CD14-positive monocyte (primary cell): ENCODE measurements at regions not wholly inside any gene's neighbourhood (a gene's known extent, or its start where the extent isn't known, plus 50 kb on each side); places are given as distances from the start of the nearest gene placed in this dataset.

Experiments used
- DNase-seq, 3 donors: peaks; one replicate each; pipeline ENCODE4 v3.0.0-alpha.2; 2011 to 2022
- H2AFZ ChIP-seq: 2 replicates; pipeline ENCODE4 v1.6.0; 2012; ENCODE audit warnings: mild to moderate bottlenecking, low read depth, low read length, inconsistent platforms; ENCODE audit not compliant: insufficient read depth, poor library complexity, severe bottlenecking
- H3K27ac ChIP-seq, 2 donors: 1 replicate in 1 of 2; 2 replicates in 1 of 2; pipeline ENCODE4 v1.5.1; 2012 to 2013; ENCODE audit warnings: low read length in 2 of 2, control low read depth in 1 of 2, inconsistent platforms in 1 of 2, low read depth in 1 of 2, mild to moderate bottlenecking in 1 of 2
- H3K27me3 ChIP-seq, 2 donors: one replicate each; pipeline versions ENCODE4 v1.6.0 to v1.6.1; 2011 to 2013; ENCODE audit warnings: low read length in 2 of 2; ENCODE audit not compliant: control insufficient read depth in 2 of 2, insufficient read depth in 2 of 2
- H3K36me3 ChIP-seq, 2 donors: replicated peaks in 1 of 2; 1 replicate in 1 of 2; 2 replicates in 1 of 2; pipeline versions ENCODE4 v1.5.1 to v1.6.1; 2012 to 2013; ENCODE audit warnings: low read length in 2 of 2, control low read depth in 1 of 2, inconsistent platforms in 1 of 2, mild to moderate bottlenecking in 1 of 2; ENCODE audit not compliant: insufficient read depth in 2 of 2, control insufficient read depth in 1 of 2
- H3K4me1 ChIP-seq, 2 donors: 1 replicate in 1 of 2; 2 replicates in 1 of 2; pipeline versions ENCODE4 v1.5.1 to v1.6.1; 2012 to 2013; ENCODE audit warnings: low read length in 2 of 2, control low read depth in 1 of 2, inconsistent platforms in 1 of 2, mild to moderate bottlenecking in 1 of 2, moderate library complexity in 1 of 2; ENCODE audit not compliant: insufficient read depth in 2 of 2, control insufficient read depth in 1 of 2
- H3K4me2 ChIP-seq: replicated peaks from 2 replicates; pipeline ENCODE3; 2012; ENCODE audit warnings: low read length, moderate library complexity, mild to moderate bottlenecking; ENCODE audit not compliant: poor library complexity, severe bottlenecking; ENCODE audit errors: extremely low read depth
- H3K4me3 ChIP-seq, 3 experiments: fragments of 200-600 bp in 1 of 3; sonication (generic) in 1 of 3; replicated peaks in 1 of 3; 1 replicate in 2 of 3; 2 replicates in 1 of 3; pipeline ENCODE4 v1.5.1; 2011 to 2013; ENCODE audit warnings: low read length in 3 of 3, mild to moderate bottlenecking in 3 of 3, control low read depth in 2 of 3, low read depth in 2 of 3, inconsistent platforms in 1 of 3, moderate library complexity in 1 of 3
- H3K79me2 ChIP-seq: 2 replicates; pipeline ENCODE4 v1.6.0; 2012; ENCODE audit warnings: mild to moderate bottlenecking, control low read depth, inconsistent platforms, low read length, moderate library complexity; ENCODE audit not compliant: insufficient read depth
- H3K9ac ChIP-seq: 2 replicates; pipeline ENCODE4 v1.6.0; 2017; ENCODE audit warnings: low read length, mild to moderate bottlenecking; ENCODE audit not compliant: insufficient read depth, poor library complexity, severe bottlenecking
- H3K9me3 ChIP-seq, 2 donors: replicated peaks in 1 of 2; 1 replicate in 1 of 2; 2 replicates in 1 of 2; pipeline versions ENCODE4 v1.5.1 to v1.6.1; 2012 to 2013; ENCODE audit warnings: low read length in 2 of 2, control low read depth in 1 of 2; ENCODE audit not compliant: control insufficient read depth in 1 of 2, insufficient read depth in 1 of 2
- H4K20me1 ChIP-seq: 2 replicates; pipeline ENCODE4 v1.6.0; 2012; ENCODE audit warnings: mild to moderate bottlenecking, low read length, control low read depth, moderate library complexity; ENCODE audit not compliant: insufficient read depth
- H3K27ac Mint-ChIP-seq, 7 donors: one replicate each; pipeline ENCODE4 v1.8.0; 2020; ENCODE audit warnings: mild to moderate bottlenecking in 7 of 7, mixed read lengths in 7 of 7, moderate library complexity in 6 of 7, inconsistent platforms in 2 of 7
- H3K27me3 Mint-ChIP-seq, 3 donors: one replicate each; pipeline ENCODE4 v1.8.0; 2021 to 2022; ENCODE audit warnings: low read depth in 3 of 3, mild to moderate bottlenecking in 3 of 3, mixed read lengths in 3 of 3, moderate library complexity in 3 of 3, inconsistent platforms in 1 of 3
- H3K36me3 Mint-ChIP-seq, 2 donors: one replicate each; pipeline ENCODE4 v1.8.0; 2020; ENCODE audit warnings: mixed read lengths in 2 of 2, inconsistent platforms in 1 of 2, mild to moderate bottlenecking in 1 of 2
- H3K4me1 Mint-ChIP-seq: one replicate; pipeline ENCODE4 v1.8.0; 2020; ENCODE audit warnings: mild to moderate bottlenecking, mixed read lengths
- H3K4me3 Mint-ChIP-seq, 2 donors: one replicate each; pipeline ENCODE4 v1.8.0; 2020; ENCODE audit warnings: mild to moderate bottlenecking in 2 of 2, mixed read lengths in 2 of 2, moderate library complexity in 1 of 2
- H3K9me3 Mint-ChIP-seq, 7 donors: one replicate each; pipeline ENCODE4 v1.8.0; 2020 to 2022; ENCODE audit warnings: mixed read lengths in 7 of 7, mild to moderate bottlenecking in 6 of 7, moderate library complexity in 6 of 7, inconsistent platforms in 2 of 7
- WGBS: methylation state at CpG from one replicate; pipeline ENCODE4 v1.1.5; 2013; ENCODE audit warnings: missing lambda C conversion rate; ENCODE audit not compliant: insufficient coverage; 5-methylcytosine and 5-hydroxymethylcytosine counted together
- intact Hi-C, 2 donors: fragments of 100-400 bp; cut with micrococcal nuclease; formaldehyde crosslinking; loops; one replicate each; pipeline versions ENCODE4 v1.15.0 to v1.15.1; 2023
- TF ChIP-seq, protein P1 (sequence below): fragments of 200-600 bp; IDR thresholded peaks from one replicate; pipeline ENCODE4 v1.8.0; 2022; ENCODE audit warnings: antibody characterized with exemption, mild to moderate bottlenecking

DNA sequence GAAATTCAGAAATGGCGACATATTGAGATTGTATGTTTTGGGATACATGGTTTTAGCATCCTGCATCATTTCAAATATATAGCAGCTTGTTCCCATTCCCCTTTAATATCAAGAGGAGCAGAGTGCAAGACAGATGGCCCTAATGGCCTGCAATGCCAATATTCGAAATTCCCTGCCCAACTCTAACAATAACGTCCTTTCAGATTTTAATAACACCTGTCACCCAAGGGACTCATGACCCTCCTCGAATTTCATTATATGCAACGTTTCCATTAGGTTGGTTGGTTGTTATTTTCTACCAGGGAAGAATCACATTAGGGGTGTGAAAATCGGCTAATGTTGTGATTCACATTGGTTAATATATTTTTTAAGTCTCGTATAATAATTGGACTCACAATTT lies 170.0 kb downstream of the TNFSF13B start:
- Histone ChIP-seq H3K36me3 (no peaks in the 10 kb centered on the region), H3K4me3 (no peak overlapping the region), H3K9ac (no peak overlapping the region), H3K27ac (no peak overlapping the region), H3K4me1 (no peaks in the 10 kb centered on the region), H4K20me1 (no peaks in the 10 kb centered on the region), H3K79me2 (no peaks in the 10 kb centered on the region), H2AFZ (no peak overlapping the region), H3K9me3 (no peaks in the 10 kb centered on the region), H3K4me2 (no peak overlapping the region), H3K27me3 (no peaks in the 10 kb centered on the region)
- Mint-ChIP-seq H3K4me1 (no peaks in the 10 kb centered on the region), H3K27me3 (peaks cover 0 to 1% (median 0%) of the 10 kb centered on the region in 3 donors), H3K27ac (no peak overlapping the region), H3K4me3 (no peak overlapping the region), H3K9me3 (peaks cover 0 to 5% (median under 1%) of the 10 kb centered on the region in 7 donors), H3K36me3 (no peaks in the 10 kb centered on the region)
- no CpG with 5 or more reads among the region's 7 CpGs for WGBS
- TF ChIP-seq, protein P1, sequence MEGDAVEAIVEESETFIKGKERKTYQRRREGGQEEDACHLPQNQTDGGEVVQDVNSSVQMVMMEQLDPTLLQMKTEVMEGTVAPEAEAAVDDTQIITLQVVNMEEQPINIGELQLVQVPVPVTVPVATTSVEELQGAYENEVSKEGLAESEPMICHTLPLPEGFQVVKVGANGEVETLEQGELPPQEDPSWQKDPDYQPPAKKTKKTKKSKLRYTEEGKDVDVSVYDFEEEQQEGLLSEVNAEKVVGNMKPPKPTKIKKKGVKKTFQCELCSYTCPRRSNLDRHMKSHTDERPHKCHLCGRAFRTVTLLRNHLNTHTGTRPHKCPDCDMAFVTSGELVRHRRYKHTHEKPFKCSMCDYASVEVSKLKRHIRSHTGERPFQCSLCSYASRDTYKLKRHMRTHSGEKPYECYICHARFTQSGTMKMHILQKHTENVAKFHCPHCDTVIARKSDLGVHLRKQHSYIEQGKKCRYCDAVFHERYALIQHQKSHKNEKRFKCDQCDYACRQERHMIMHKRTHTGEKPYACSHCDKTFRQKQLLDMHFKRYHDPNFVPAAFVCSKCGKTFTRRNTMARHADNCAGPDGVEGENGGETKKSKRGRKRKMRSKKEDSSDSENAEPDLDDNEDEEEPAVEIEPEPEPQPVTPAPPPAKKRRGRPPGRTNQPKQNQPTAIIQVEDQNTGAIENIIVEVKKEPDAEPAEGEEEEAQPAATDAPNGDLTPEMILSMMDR, result no peak
- intact Hi-C loops, result no loop called here
- no peak for DNase-seq

DNA sequence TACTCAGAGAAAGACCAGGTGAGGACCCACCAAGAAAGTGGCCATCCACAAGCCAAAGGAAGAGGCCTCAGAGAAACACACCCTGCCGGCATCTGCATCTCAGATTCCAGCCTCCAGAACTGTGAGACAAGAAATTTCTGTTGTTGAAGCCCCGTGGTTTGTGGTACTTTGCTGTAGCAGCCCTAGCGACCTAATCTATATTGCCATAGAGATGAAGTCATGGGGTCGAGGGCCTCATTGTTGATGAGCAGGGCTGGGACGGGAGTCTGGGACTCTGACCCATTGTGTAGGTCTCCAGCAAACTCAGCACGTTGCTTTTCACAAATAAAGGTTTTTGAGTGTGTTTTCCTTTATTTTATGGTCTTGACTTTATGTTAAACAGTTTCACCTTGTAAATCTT lies 174.9 kb downstream of the TNFSF13B start:
- no peaks in the 10 kb centered on the region for H3K36me3 Mint-ChIP-seq
- Histone ChIP-seq H3K9ac (no peak overlapping the region), H3K27me3 (no peaks in the 10 kb centered on the region), H2AFZ (no peak overlapping the region), H4K20me1 (no peaks in the 10 kb centered on the region), H3K36me3 (no peaks in the 10 kb centered on the region), H3K27ac (no peak overlapping the region), H3K4me1 (no peaks in the 10 kb centered on the region), H3K9me3 (no peaks in the 10 kb centered on the region), H3K79me2 (no peaks in the 10 kb centered on the region), H3K4me3 (no peak overlapping the region), H3K4me2 (no peak overlapping the region)
- no peak overlapping the region for H3K27ac Mint-ChIP-seq
- peaks cover 0 to 5% (median 3%) of the 10 kb centered on the region in 7 donors for H3K9me3 Mint-ChIP-seq
- no peak overlapping the region for H3K4me3 Mint-ChIP-seq
- WGBS, result 94% methylated on average over 4 of the region's 6 CpGs
- intact Hi-C loops, result no loop called here
- DNase-seq, result no peak
- H3K27me3 Mint-ChIP-seq, result no peaks in the 10 kb centered on the region
- TF ChIP-seq, protein P1, result no peak
- H3K4me1 Mint-ChIP-seq, result no peaks in the 10 kb centered on the region
